ENCODE measurements at regions not wholly inside any gene's neighbourhood (a gene's known extent, or its start where the extent isn't known, plus 50 kb on each side); places are given as distances from the start of the nearest gene placed in this dataset.

DNA sequence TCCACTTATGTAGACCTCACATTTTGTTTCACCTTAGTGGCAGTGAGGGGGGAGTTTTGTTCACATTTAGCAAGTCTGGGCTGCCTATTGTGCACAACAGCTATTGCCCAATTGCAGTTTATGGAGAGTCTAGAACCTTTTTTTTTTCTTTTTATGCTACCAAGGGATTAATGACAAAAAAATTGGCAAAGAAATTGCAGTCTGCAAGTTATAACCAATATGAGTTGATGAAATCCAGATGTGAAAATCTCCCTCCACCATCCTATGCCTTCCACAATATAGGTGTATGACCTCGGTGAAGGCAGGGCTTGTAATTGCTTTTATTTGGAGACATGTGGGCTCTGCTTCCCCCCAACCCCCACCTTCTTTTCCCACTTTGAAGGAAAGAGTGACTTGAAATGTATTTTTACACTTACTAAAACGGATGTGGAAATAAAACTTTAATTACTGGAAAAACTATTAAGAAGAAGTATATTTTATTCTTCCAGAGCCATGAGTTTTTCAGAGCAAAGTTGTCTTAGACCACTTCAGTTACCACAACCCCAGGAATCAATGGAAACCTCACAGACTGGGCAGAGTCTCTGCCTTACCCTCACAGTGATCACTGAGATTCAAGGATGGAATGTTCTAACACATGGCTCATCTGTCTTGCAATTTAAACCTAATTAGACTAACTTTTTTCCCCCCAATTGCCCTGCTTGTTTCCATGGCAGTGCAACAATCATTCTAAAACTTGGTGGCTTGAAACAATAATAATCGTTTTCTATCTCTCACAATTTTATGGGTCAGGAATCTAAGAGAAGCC, 120.8 kb upstream of the SLC5A12 start:
- no peaks in the 10 kb centered on the region for H3K27me3 ChIP-seq
- DNase-seq = peak in 1 of 2 donors; percentile 32
- no peak overlapping the region for H3K4me3 ChIP-seq
- intact Hi-C loops (cut with DNase I; ENCODE audit: low total_unique reads) = no loop called here
- H3K27ac ChIP-seq = peak overlapping the region; percentile 64 to 72
- TF ChIP-seq, protein P1, sequence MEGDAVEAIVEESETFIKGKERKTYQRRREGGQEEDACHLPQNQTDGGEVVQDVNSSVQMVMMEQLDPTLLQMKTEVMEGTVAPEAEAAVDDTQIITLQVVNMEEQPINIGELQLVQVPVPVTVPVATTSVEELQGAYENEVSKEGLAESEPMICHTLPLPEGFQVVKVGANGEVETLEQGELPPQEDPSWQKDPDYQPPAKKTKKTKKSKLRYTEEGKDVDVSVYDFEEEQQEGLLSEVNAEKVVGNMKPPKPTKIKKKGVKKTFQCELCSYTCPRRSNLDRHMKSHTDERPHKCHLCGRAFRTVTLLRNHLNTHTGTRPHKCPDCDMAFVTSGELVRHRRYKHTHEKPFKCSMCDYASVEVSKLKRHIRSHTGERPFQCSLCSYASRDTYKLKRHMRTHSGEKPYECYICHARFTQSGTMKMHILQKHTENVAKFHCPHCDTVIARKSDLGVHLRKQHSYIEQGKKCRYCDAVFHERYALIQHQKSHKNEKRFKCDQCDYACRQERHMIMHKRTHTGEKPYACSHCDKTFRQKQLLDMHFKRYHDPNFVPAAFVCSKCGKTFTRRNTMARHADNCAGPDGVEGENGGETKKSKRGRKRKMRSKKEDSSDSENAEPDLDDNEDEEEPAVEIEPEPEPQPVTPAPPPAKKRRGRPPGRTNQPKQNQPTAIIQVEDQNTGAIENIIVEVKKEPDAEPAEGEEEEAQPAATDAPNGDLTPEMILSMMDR (IDR thresholded peaks at IDR 0.05) = no peak
- no peak for TF ChIP-seq POLR2A (IDR thresholded peaks at IDR 0.05)
- peaks cover 0 to 15% of the 10 kb centered on the region in 2 donors for H3K4me1 ChIP-seq
- no peaks in the 10 kb centered on the region for H3K36me3 ChIP-seq
- H3K9me3 ChIP-seq = no peaks in the 10 kb centered on the region

DNA sequence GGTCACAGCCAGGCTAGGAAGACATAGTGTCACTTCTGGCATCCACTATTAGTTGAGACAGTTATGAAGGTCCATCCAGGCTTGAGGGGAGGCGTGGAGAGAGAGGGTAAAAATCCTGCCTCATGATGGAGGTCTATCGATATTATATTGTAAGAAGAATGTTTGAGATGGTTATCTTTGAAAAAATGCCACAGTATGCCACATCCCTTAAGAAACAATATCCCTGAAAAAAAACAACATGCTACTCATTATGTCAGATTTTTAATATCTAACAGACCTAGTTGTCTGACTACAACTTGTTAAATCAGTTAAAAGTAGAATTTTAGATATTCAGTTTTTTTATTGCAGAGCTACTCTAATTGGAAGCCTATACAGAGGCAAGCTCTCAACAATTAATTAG, 121.7 kb upstream of the SLC5A12 start:
- TF ChIP-seq POLR2A (IDR thresholded peaks at IDR 0.05) = no peak
- TF ChIP-seq, protein P1 (IDR thresholded peaks at IDR 0.05) = no peak

DNA sequence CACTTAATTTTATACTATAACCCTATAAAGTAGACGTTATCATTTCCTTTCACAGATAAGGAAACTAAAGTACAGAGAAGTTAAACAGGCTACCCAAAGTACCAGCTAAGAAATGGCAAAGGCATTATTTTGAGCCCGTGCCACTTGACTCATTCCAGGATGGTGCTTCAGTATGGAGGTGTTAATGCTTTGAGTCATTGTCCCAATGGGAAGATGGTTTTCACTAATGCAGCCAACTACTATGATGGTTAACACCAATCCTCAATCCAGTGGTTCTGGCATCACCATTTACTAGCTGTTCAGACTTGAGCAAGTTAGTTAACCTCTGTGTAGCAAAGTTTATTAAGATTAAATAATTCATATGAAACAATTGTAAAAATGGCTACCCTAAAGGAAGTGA, 123.1 kb upstream of the SLC5A12 start:
- intact Hi-C loops (cut with DNase I; ENCODE audit: low total_unique reads) = no loop called here
- Histone ChIP-seq H3K27me3 (no peaks in the 10 kb centered on the region), H3K9me3 (no peaks in the 10 kb centered on the region), H3K4me1 (peaks cover 0 to 21% of the 10 kb centered on the region in 2 donors), H3K36me3 (no peaks in the 10 kb centered on the region), H3K4me3 (no peak overlapping the region), H3K27ac (peak overlapping the region; percentile 72 to 75)
- no peak for TF ChIP-seq POLR2A (IDR thresholded peaks at IDR 0.05)
- TF ChIP-seq, protein P1 (IDR thresholded peaks at IDR 0.05) = no peak
- no peak for DNase-seq

More for the DNA sequence above, 121.7 kb upstream of the SLC5A12 start:
- H3K9me3 ChIP-seq = no peaks in the 10 kb centered on the region
- peak overlapping the region; percentile 64 to 72 for H3K27ac ChIP-seq
- peaks cover 0 to 21% of the 10 kb centered on the region in 2 donors for H3K4me1 ChIP-seq
- H3K4me3 ChIP-seq = no peak overlapping the region
- no peaks in the 10 kb centered on the region for H3K36me3 ChIP-seq
- intact Hi-C loops (cut with DNase I; ENCODE audit: low total_unique reads) = no loop called here
- no peaks in the 10 kb centered on the region for H3K27me3 ChIP-seq
- no peak for DNase-seq

DNA sequence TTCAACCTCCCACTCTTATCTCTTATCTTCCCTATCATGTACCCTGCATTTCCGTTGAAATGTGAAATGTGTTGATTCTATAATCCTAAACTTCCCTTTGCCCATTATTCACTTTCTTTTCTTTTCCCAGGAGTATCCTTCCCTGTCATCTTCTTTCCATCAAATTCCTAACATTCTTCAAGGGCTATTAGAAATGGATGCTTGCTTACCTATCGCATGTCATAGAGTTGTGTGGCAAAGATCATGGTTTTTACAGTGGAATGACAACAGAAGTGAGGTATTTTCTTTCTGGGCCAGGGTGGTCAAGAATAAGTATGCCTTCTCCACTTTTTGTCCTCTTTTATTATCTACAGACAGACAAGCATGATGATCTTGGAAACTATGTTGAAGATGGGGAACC, 124.4 kb upstream of the SLC5A12 start:
- no peaks in the 10 kb centered on the region for H3K9me3 ChIP-seq
- H3K36me3 ChIP-seq = no peaks in the 10 kb centered on the region
- H3K27ac ChIP-seq = peak overlapping the region; percentile 66 to 75
- H3K4me1 ChIP-seq = peaks cover 0 to 21% of the 10 kb centered on the region in 2 donors
- no peak for DNase-seq
- no peaks in the 10 kb centered on the region for H3K27me3 ChIP-seq
- no peak for TF ChIP-seq POLR2A (IDR thresholded peaks at IDR 0.05)
- TF ChIP-seq, protein P1 (IDR thresholded peaks at IDR 0.05) = no peak
- intact Hi-C loops (cut with DNase I; ENCODE audit: low total_unique reads) = no loop called here
- no peak overlapping the region for H3K4me3 ChIP-seq

DNA sequence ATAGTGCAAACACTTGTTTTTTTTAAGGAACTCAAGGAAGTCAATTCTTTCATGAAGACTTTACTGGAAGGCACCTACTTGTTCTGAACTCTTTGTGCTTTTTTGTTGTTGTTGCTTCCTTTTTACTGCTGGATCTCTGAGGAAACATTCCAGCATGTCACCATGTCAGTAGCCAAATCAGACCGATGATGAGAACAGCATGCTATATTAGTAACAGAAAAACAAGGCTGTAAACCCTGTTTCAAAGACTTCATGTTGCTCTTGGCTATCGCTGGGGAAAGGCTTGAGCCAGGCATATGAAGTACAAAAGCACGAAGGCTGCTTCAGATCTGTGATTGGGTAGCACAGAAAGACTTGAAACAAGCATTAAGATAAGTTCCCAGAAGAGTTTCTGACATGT, 125.6 kb upstream of the SLC5A12 start:
- no peak for TF ChIP-seq POLR2A (IDR thresholded peaks at IDR 0.05)
- TF ChIP-seq, protein P1 (IDR thresholded peaks at IDR 0.05) = no peak
- H3K4me1 ChIP-seq = peaks cover 0 to 9% of the 10 kb centered on the region in 2 donors
- intact Hi-C loops (cut with DNase I; ENCODE audit: low total_unique reads) = no loop called here

More for the DNA sequence above, 125.6 kb upstream of the SLC5A12 start:
- H3K4me3 ChIP-seq = no peak overlapping the region
- no peaks in the 10 kb centered on the region for H3K27me3 ChIP-seq
- no peaks in the 10 kb centered on the region for H3K9me3 ChIP-seq
- peak in 1 of 2 donors; percentile 49 for DNase-seq
- peak overlapping the region; percentile 66 to 75 for H3K27ac ChIP-seq
- no peaks in the 10 kb centered on the region for H3K36me3 ChIP-seq
